ENCODE measurements at regions not wholly inside any gene's neighbourhood (a gene's known extent, or its start where the extent isn't known, plus 50 kb on each side); places are given as distances from the start of the nearest gene placed in this dataset.

GRCh38 chr12:46569826-46570439 lies 197.4 kb upstream of the SLC38A2 start:
- no peak for DNase-seq

DNA sequence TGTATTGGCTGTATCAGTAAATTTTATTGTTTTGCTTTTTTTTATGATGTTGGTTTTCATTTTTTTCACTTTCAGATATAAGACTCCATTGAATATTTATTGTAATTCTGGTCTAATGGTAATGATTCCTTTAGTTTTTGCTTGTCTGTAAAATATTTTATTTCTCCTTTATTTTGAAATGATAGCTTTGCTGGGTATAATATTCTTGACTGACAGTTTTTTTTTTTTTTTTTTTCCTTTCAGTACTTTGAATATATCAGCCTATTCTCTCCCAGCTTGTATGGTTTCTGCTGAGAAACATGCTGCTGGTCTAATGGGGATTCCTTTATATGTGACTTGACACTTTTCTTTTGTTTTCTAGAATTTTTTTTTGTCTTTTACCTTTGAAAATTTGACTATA lies 195.1 kb upstream of the SLC38A2 start:
- DNase-seq: no peak

GRCh38 chr12:46562625-46563225 lies 190.2 kb upstream of the SLC38A2 start:
- peak; percentile 81 for DNase-seq

GRCh38 chr12:46561769-46562624 lies 189.4 kb upstream of the SLC38A2 start:
- DNase-seq: peak; percentile 77

GRCh38 chr12:46560874-46561273 lies 188.3 kb upstream of the SLC38A2 start:
- DNase-seq: no peak

GRCh38 chr12:46560089-46560488 lies 187.5 kb upstream of the SLC38A2 start:
- no peak for DNase-seq

GRCh38 chr12:46559311-46559710 lies 186.7 kb upstream of the SLC38A2 start:
- no peak for DNase-seq

DNA sequence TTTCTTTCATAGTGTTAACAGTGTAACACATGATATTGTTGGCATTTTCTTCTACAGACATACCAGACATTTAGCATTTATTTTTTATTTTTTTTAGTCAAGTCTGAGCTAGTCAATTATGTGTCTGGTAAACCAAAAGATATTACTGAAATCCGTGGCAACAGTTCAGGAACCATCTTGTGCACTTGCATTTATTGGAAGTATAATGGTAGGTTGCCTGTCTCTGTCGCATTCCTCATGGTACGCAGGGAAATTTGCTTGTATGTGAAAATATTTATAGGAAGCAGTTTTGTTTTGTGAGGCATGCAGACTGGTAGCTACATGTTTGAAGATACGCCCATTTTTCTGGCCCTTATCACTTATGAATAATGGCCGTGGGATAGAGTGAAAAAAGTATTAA lies 186.1 kb upstream of the SLC38A2 start:
- DNase-seq: no peak

DNA sequence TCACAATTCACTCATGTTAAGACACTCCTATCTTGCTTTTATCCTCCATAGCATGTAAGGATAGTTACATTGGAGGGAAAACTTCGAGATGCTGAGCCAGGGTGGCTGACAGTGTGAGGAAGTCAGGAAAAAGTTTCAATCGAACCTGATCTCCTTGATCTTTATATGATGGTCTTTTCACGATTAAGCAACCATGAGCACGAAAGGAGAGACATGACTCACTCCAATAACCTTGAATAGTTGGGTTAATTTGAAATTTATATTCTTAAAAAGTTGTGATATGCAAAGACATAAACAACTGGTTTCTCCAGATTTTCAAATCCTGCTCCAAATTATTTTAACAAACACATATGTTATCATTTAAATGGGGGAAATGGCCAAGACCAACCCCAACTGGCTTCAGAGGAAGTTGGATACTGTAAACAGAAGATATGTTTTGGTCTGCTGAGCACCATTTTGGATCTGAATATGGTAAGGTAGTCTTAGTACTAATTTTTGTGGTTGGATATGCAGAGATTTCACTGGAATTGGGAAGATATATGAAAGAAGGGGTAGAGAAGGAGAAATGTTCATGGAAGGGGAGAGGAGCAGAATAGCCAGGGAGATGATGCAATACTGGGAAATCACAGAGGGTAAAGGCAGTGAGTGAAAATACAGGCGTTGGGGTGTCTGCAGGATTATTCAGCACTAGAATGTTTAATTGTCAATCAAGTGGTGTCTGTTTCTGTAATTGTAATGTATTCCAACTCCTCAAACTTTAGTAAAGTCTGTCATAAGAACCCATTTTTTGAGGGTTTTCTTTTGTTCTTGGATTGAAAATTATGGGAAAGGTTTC lies 185.2 kb upstream of the SLC38A2 start:
- no peak for DNase-seq

DNA sequence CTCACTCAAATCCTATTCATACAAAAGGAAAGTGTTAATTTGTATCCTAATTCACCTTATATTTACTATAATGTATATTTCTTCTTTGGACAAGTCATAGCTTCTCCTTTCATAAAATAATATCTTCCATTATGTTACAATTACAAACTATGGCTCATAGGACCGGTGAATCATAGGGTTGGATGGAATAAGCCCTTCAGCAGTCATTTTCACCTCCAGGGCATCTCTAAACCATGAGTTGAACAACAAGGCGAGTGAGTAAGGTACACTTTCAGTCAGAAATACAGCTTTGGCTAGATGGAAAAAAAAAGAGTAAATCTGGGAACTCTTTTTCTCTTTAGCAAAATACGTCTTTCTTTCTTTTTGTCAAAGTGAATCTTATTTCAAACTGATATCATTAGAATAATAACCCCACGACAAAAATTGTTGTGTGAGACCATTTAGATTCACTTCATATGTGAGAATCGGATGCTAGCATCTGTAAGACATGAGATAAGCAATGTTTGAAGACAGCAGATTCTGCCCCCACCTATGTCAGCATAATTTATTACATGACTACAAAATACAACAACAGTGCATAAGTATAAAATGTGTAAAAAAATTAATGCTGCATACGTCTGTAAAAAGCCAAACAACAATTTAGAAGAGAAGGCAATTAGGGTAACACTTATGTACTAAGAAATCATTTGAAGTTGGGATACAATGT lies 184.4 kb upstream of the SLC38A2 start:
- peak; percentile 11 for DNase-seq

GRCh38 chr12:46556105-46556559 lies 183.6 kb upstream of the SLC38A2 start:
- no peak for DNase-seq

GRCh38 chr12:46555406-46555852 lies 182.9 kb upstream of the SLC38A2 start:
- no peak for DNase-seq

DNA sequence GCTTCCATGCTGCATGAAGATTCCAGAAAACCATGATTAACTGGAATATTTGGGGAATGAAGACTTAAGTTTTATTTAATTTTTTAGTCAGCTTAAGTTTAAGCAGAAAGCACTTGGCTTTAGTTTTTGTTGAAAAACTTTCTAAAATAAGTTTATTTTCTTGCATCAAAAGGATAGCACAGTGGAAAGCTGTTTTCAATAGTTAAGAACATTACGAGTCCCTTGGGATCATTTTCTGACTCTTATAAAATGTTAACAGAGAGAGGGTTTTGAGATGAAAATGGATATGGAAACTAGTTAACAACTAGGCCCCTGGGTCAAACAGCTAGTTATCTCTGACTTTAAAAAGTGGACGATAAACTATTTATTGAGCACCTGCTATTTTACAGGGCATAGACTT lies 181.9 kb upstream of the SLC38A2 start:
- DNase-seq: no peak

DNA sequence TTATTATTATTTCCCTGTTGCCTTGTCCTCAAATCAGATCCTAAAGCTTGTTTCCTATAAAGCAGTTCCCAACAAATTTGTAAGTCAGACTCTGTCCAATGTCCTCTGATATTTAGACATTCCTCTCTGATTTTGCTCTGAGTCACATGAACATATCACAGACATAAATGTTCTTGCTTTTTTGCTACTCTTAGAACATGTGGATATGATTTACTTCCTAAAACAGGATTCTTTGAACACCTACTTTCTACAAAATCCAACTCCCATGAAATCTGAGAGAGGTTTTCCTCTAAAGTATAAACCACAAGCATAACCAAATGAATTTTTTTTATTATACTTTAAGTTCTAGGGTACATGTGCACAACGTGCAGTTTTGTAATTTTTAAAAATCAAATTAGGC lies 181.3 kb upstream of the SLC38A2 start:
- DNase-seq: no peak

DNA sequence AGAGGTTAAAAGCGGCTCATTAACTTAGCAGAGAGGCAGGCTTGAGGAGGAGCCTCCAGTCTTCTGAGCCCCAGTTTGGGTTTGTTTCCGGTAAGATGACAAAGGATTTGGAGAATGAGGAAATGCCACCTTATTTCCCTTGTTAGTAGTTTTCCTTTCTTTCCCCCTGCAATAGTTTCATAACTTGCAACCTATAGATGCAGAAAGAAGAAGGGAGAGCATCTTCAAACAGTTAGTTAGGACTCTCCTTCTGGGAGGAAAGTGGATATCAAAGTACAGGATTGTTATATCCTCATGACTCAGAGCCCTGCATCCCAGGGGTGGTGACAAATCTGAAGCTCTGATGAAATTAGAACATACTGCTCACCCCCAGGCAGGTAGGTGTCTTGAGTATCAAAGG lies 180.7 kb upstream of the SLC38A2 start:
- peak; percentile 34 for DNase-seq

DNA sequence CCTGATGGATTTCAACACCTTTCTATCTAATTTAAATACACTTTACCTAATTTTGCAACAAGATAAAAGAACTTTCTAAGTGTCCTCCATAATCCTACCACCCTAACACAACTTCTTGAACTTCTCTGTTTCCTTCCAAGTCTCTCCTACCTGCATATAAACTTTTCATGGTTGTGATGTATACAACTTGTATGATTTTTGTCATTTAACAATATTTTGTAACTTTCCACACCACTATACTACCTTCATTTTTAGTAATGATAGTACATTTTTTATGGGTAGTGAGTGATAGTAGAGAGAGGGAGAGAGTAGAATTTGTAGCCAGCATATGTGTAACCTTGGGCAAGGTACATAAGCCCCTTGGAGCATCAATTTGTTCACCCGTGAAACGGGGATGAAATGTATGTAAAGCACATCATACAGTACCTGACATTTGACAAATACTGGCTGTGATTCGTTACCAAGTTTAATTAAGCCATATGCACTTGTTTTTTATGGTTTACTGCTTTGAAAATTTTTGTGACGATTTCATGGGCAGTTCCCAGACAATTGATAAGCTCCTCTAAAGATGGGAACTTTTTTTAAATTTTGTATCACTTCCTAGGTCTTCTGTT lies 177.8 kb upstream of the SLC38A2 start:
- DNase-seq: no peak

- peak; percentile 84 for DNase-seq
These were observed 177.1 kb upstream of the SLC38A2 start for GRCh38 chr12:46549527-46550265.

DNA sequence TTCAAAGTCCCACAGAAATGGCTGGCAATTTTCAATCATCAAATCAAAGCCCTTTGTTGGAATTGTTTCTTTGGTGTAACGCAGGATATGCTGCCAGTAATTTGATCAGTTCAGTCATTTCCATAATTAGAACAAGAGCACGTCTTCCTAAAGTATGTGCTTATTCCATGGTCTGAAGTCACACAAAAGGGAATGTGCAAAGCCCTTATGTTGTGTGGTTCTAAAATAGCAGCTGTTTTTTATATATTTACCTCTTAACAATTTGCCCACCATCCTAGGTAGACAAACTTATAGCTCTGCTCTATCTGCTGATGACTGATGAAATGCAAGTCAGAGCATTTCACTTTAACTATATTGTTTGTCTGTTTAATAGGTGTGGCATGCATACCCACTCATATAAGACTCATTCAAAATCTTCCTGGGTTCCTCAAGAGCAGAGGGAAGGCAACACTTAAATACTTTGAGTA lies 176.1 kb upstream of the SLC38A2 start:
- no peak for DNase-seq

DNA sequence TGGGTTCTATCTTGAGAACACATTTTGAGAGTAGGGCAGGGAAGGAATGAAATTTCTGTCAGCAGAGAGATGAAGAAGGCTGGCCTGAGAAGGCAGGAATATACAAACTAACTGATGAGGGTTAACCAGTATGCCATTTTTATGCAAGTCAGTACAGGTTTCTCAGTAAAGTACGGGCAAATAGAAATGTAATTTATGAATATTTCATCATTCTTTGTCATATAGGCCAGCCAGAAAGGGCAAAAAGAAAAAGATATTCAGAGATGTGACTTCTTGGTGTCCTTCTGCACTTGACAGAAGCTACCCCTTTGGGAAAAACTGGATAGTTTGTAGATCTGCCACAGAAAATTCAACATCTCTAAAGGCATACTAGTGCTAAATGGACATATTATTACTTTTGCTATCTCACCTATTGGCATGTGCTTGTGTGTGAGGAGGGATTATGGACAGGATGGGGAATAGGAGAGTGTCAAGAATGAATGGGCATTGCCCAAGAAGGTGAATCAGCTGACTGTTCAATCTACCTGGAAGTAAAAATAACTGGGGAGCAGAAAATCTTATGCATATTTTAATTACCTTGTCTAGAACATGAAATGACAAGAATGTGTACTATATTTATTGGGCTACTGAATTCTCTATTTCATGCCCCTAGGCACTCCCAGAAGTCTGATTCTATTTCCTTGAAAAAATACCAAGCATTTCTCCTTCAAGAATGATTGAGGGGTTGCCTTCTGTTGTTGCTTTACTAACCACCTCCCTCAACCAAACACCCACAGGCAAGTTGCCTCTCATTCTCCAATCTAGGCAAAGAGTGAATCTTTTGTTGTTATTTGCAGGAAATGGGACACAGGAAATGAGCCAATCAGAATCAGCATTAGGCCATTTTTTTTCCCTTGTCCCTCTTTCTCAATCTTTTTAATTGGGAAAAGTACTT lies 175.1 kb upstream of the SLC38A2 start:
- DNase-seq: peak; percentile 8

All from inflammatory macrophage treated with lipopolysaccharide for 4 hours (primary cell).